ENCODE measurements at regions not wholly inside any gene's neighbourhood (a gene's known extent, or its start where the extent isn't known, plus 50 kb on each side); places are given as distances from the start of the nearest gene placed in this dataset.

GRCh38 chr2:193738892-193739291, 1544.2 kb upstream of the TMEFF2 start:
- TF ChIP-seq CTCF (conservative IDR thresholded peaks at IDR 0.05; ENCODE audit: low read depth, low read length) = no peak
- no peak for TF ChIP-seq EZH2phosphoT487 (IDR thresholded peaks at IDR 0.05; ENCODE audit: borderline replicate concordance, low read length)
- no peak for TF ChIP-seq EZH2 (IDR thresholded peaks at IDR 0.05; ENCODE audit: low read length, unreplicated experiment)
